BJ (cell line): ENCODE measurements at regions not wholly inside any gene's neighbourhood (a gene's known extent, or its start where the extent isn't known, plus 50 kb on each side); places are given as distances from the start of the nearest gene placed in this dataset.
"Not testable (repeated sequence)": the region's sequence is repeated elsewhere in the genome, so short reads cannot be mapped to it uniquely, and the experiment has no call there.

Experiments
- CTCF ChIA-PET: fragments of 350-600 bp; formaldehyde crosslinking; extraction: SDS; loops from one replicate; lab custom pipeline; 2021; ENCODE audit warnings: antibody characterized with exemption, inconsistent platforms; lab: Yijun Ruan, JAX
- POLR2A ChIA-PET: fragments of 300-600 bp; sonication (Branson Sonifier 250); formaldehyde crosslinking; extraction: SDS; loops from one replicate; lab custom pipeline; 2021; ENCODE audit warnings: antibody characterized with exemption; lab: Charles Lee
- DNase-seq: peaks from one replicate; pipeline ENCODE4 v3.0.0-alpha.2; 2011; ENCODE audit warnings: low read depth
- H3K27me3 ChIP-seq: 2 replicates; pipeline ENCODE4 v1.6.0; 2011; ENCODE audit warnings: low read length; ENCODE audit not compliant: control insufficient read depth, insufficient read depth
- H3K36me3 ChIP-seq: 2 replicates; pipeline ENCODE4 v1.5.1; 2011; ENCODE audit warnings: low read length; ENCODE audit not compliant: control insufficient read depth, insufficient read depth
- H3K4me3 ChIP-seq: 2 replicates; pipeline ENCODE4 v1.5.1; 2011; ENCODE audit warnings: low read depth, mild to moderate bottlenecking, control low read depth, low read length
- TF ChIP-seq, protein P1 (sequence below): IDR thresholded peaks from 2 replicates; pipeline ENCODE4 v1.5.1; 2011; ENCODE audit warnings: low read depth, mild to moderate bottlenecking, control low read depth, inconsistent platforms, low read length, moderate library complexity; ENCODE audit not compliant: insufficient read depth

DNA sequence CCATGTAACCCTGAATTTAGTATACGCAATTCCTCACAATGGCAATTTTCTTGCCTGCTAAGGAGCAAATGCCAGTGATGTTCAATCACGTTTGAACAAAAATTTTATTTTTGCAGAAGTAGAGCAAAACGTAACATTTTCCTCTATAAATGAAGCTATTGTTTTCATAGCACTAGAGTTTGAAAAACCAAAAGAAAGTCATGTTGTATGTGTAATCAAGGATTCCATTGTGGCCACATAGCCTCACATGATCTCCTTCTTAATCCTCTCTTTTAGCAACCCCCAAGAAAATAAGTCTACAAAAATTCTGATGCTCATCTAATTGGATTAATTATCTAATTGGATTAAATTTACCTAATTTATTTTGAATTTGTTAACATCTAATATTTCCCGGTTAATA, 1217.4 kb upstream of the FLRT2 start:
- DNase-seq: no peak
- CTCF ChIA-PET: no interaction called here
- POLR2A ChIA-PET: no interaction called here

DNA sequence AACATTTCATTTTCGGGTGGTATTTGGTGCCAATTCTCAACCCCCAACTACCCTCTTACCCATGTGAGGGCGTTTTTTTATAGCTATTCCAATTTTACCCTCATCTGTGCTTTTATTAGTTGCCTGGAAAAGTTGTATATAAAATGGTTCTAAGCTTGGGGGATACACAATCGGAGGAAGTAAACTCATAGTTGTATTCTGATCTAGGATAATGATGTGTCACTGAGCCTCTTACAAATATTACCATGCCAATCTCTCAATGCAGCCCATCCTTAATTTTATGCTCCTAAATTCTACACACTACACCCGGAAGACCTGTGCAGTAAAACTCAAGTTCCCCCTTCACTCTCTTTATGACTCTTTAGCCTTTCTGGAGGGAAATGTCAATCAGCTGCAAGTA, 1206.5 kb upstream of the FLRT2 start:
- ChIA-PET CTCF (no interaction called here), POLR2A (no interaction called here)
- Histone ChIP-seq H3K36me3 (no peaks in the 10 kb centered on the region), H3K4me3 (no peak overlapping the region), H3K27me3 (no peaks in the 10 kb centered on the region)
- DNase-seq: no peak
- TF ChIP-seq, protein P1, sequence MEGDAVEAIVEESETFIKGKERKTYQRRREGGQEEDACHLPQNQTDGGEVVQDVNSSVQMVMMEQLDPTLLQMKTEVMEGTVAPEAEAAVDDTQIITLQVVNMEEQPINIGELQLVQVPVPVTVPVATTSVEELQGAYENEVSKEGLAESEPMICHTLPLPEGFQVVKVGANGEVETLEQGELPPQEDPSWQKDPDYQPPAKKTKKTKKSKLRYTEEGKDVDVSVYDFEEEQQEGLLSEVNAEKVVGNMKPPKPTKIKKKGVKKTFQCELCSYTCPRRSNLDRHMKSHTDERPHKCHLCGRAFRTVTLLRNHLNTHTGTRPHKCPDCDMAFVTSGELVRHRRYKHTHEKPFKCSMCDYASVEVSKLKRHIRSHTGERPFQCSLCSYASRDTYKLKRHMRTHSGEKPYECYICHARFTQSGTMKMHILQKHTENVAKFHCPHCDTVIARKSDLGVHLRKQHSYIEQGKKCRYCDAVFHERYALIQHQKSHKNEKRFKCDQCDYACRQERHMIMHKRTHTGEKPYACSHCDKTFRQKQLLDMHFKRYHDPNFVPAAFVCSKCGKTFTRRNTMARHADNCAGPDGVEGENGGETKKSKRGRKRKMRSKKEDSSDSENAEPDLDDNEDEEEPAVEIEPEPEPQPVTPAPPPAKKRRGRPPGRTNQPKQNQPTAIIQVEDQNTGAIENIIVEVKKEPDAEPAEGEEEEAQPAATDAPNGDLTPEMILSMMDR: no peak

More for the DNA sequence above, 1217.4 kb upstream of the FLRT2 start:
- Histone ChIP-seq H3K4me3 (no peak overlapping the region), H3K27me3 (no peaks in the 10 kb centered on the region), H3K36me3 (no peaks in the 10 kb centered on the region)
- TF ChIP-seq, protein P1: no peak

GRCh38 chr14:84323978-84324377, 1206.0 kb upstream of the FLRT2 start:
- POLR2A ChIA-PET: no interaction called here
- Histone ChIP-seq H3K36me3 (no peaks in the 10 kb centered on the region), H3K27me3 (no peaks in the 10 kb centered on the region), H3K4me3 (no peak overlapping the region)
- TF ChIP-seq, protein P1: no peak
- CTCF ChIA-PET: no interaction called here
- no peak for DNase-seq

DNA sequence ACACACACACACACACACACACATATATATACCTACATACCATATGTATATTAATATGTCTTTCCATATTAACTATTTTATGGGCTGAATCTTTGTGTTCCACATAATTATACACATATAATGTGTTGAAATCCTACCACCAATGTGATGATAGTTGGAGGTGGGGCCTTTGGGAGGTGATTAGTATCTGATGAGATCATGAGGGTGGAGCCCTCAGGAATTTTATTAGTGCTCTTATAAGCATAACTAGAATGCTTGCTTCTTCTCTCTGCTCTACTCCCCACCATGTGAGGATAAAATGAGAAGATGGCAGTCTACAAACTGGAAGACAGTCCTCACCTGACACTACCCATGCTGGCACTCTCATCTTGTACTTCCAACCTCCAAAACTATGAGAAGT, 1193.5 kb upstream of the FLRT2 start:
- POLR2A ChIA-PET: no interaction called here
- Histone ChIP-seq H3K27me3 (no peaks in the 10 kb centered on the region), H3K4me3 (no peak overlapping the region), H3K36me3 (no peaks in the 10 kb centered on the region)
- no peak for DNase-seq
- TF ChIP-seq, protein P1: no peak
- CTCF ChIA-PET: no interaction called here

- TF ChIP-seq, protein P1: no peak
- CTCF ChIA-PET: no interaction called here
- Histone ChIP-seq H3K36me3 (no peaks in the 10 kb centered on the region), H3K4me3 (no peak overlapping the region), H3K27me3 (no peaks in the 10 kb centered on the region)
- POLR2A ChIA-PET: no interaction called here
- DNase-seq: no peak
These were observed 1189.0 kb upstream of the FLRT2 start for GRCh38 chr14:84340938-84341337.

- POLR2A ChIA-PET, H3K4me3 ChIP-seq, H3K27me3 ChIP-seq, H3K36me3 ChIP-seq, DNase-seq: not testable (repeated sequence)
- CTCF ChIA-PET: interaction anchor here (1.2 kb wide), 1 partner anchor 65 kb away, joined by 3 read pairs; no protein-coding TSS in a partner anchor
These were observed 1188.1 kb upstream of the FLRT2 start for GRCh38 chr14:84341867-84342266.
